ENCODE measurements at regions not wholly inside any gene's neighbourhood (a gene's known extent, or its start where the extent isn't known, plus 50 kb on each side); places are given as distances from the start of the nearest gene placed in this dataset.

- TF ChIP-seq CTCF (IDR thresholded peaks at IDR 0.05) (no peak), POLR2A (IDR thresholded peaks at IDR 0.05) (no peak)
These were observed 66.5 kb downstream of the SOWAHC start for GRCh38 chr2:109680523-109681297.

Data from lower leg skin (tissue), 3 donors.